GM12878 (cell line): ENCODE measurements at regions not wholly inside any gene's neighbourhood (a gene's known extent, or its start where the extent isn't known, plus 50 kb on each side); places are given as distances from the start of the nearest gene placed in this dataset.

Source experiments
- BACH1 ChIP-seq: fragments of 450-650 bp; IDR thresholded peaks from 2 replicates; pipeline ENCODE4 v1.6.1; 2017; ENCODE audit warnings: mild to moderate bottlenecking, borderline replicate concordance
- HDAC6 ChIP-seq: fragments of 200-600 bp; sonication (generic); IDR thresholded peaks from one replicate; pipeline ENCODE4 v1.8.0; 2017; ENCODE audit warnings: antibody characterized with exemption; ENCODE audit not compliant: unreplicated experiment
- JUNB ChIP-seq: IDR thresholded peaks from 2 replicates; pipeline ENCODE4 v1.6.1; 2016; ENCODE audit warnings: antibody characterized with exemption, mild to moderate bottlenecking
- KAT2A ChIP-seq: conservative IDR thresholded peaks from 2 replicates; pipeline ENCODE4 v1.6.1; 2011; ENCODE audit warnings: low read depth, low read length; ENCODE audit not compliant: control insufficient read depth
- NFIC ChIP-seq: IDR thresholded peaks from 2 replicates; pipeline ENCODE4 v1.6.1; 2012; ENCODE audit warnings: low read depth, mild to moderate bottlenecking, inconsistent platforms, low read length, moderate library complexity
- PAX8 ChIP-seq: fragments of 450-650 bp; IDR thresholded peaks from 2 replicates; pipeline ENCODE4 v1.6.1; 2017; ENCODE audit warnings: mild to moderate bottlenecking, moderate library complexity
- SMAD1 ChIP-seq: fragments of 450-650 bp; IDR thresholded peaks from 2 replicates; pipeline ENCODE4 v1.6.1; 2018; ENCODE audit warnings: mild to moderate bottlenecking, low read depth; ENCODE audit not compliant: partially characterized antibody
- SMARCA5 ChIP-seq: fragments of 450-650 bp; IDR thresholded peaks from 2 replicates; pipeline ENCODE4 v1.6.1; 2017; ENCODE audit warnings: mild to moderate bottlenecking
- ZBTB11 ChIP-seq: fragments of 450-650 bp; formaldehyde crosslinking; IDR thresholded peaks from 2 replicates; pipeline ENCODE4 v1.5.0; 2022; ENCODE audit warnings: mild to moderate bottlenecking, missing genetic modification characterization
- TF ChIP-seq, protein P1 (sequence below): fragments of 450-650 bp; IDR thresholded peaks from 2 replicates; pipeline ENCODE4 v1.6.1; 2017; ENCODE audit warnings: mild to moderate bottlenecking

DNA sequence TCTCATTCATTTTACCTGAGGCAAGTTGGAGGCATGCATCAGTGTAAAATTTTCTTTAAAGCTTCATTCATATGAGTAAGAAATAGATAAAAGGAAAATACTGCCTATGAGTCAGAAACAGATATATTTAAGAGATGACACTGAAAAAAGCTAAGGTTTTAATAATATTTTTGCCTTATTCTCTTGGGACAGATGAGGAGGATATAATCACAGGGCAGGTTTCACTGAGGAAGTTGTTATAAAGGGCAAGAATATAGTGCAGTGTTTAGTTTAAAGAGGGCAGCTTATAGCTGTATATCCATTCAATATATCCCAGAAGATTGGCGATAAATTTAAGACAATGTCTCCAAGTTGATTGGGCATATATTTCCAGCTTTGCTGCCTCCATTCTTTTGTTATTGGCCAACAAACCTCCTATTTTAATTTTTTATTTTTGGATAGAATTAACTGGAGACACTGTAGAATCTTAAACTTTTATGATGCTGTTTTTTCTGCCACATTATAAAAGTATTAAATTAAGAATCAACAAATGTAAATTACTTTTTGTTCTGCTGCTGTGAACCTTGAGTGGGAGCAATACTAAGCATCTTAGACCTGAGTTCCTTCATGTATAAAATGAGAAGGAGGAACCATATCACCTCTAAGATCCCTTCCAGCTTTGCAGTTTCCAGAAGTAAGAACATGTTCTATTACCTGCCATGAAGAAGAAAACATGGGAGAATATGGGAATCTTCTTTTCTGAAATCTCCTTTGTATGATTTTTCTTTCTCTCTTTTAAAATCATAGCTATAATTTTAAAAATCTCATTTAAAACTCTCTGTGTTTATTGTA lies 171.6 kb downstream of the S1PR1 start (continued):
- TF ChIP-seq JUNB (no peak; the same call in 1 of the 2 replicates), NFIC (peak; percentile 90; the same call in 1 of the 2 replicates), BACH1 (peak; percentile 75), ZBTB11 (CRISPR knock-in tag) (peak; percentile 46), PAX8 (0 out of 2 replicates have a peak, but pooled peaks have one; percentile 37), SMAD1 (peak; percentile 11), KAT2A (no peak), HDAC6 (no peak), SMARCA5 (peak; percentile 27; the same call in 1 of the 2 replicates)
- TF ChIP-seq, protein P1, sequence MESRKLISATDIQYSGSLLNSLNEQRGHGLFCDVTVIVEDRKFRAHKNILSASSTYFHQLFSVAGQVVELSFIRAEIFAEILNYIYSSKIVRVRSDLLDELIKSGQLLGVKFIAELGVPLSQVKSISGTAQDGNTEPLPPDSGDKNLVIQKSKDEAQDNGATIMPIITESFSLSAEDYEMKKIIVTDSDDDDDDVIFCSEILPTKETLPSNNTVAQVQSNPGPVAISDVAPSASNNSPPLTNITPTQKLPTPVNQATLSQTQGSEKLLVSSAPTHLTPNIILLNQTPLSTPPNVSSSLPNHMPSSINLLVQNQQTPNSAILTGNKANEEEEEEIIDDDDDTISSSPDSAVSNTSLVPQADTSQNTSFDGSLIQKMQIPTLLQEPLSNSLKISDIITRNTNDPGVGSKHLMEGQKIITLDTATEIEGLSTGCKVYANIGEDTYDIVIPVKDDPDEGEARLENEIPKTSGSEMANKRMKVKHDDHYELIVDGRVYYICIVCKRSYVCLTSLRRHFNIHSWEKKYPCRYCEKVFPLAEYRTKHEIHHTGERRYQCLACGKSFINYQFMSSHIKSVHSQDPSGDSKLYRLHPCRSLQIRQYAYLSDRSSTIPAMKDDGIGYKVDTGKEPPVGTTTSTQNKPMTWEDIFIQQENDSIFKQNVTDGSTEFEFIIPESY: no peak
